Calu3 (cell line): ENCODE measurements at regions not wholly inside any gene's neighbourhood (a gene's known extent, or its start where the extent isn't known, plus 50 kb on each side); places are given as distances from the start of the nearest gene placed in this dataset.

Experiments
- BruUV-seq: library from RNA; stranded (reverse); fragments of 400-500 nt; replicated peaks from 2 replicates; lab custom pipeline; 2021; lab: Mats Ljungman, UMichigan
- CTCF ChIA-PET: fragments of 300-600 bp; sonication (Branson Sonifier 250); formaldehyde crosslinking; loops from one replicate; lab custom pipeline; 2022; ENCODE audit warnings: antibody characterized with exemption; lab: Charles Lee
- DNase-seq: peaks from one replicate; pipeline ENCODE4 v3.0.0; 2022
- H3K27ac Mint-ChIP-seq: one replicate; pipeline ENCODE4 v1.8.0; 2022; ENCODE audit warnings: mixed read lengths; ENCODE audit not compliant: unreplicated experiment
- H3K27me3 Mint-ChIP-seq: one replicate; pipeline ENCODE4 v1.8.0; 2022; ENCODE audit warnings: mixed read lengths; ENCODE audit not compliant: unreplicated experiment
- H3K36me3 Mint-ChIP-seq: one replicate; pipeline ENCODE4 v1.8.0; 2022; ENCODE audit warnings: mild to moderate bottlenecking, moderate library complexity, mixed read lengths; ENCODE audit not compliant: insufficient read depth, unreplicated experiment
- H3K4me1 Mint-ChIP-seq: one replicate; pipeline ENCODE4 v1.8.0; 2022; ENCODE audit warnings: mild to moderate bottlenecking, low read depth, mixed read lengths; ENCODE audit not compliant: unreplicated experiment
- H3K4me3 Mint-ChIP-seq: one replicate; pipeline ENCODE4 v1.8.0; 2022; ENCODE audit warnings: mild to moderate bottlenecking, low read depth, moderate library complexity, mixed read lengths; ENCODE audit not compliant: unreplicated experiment
- H3K9me3 Mint-ChIP-seq: one replicate; pipeline ENCODE4 v1.8.0; 2022; ENCODE audit warnings: low read depth, mixed read lengths; ENCODE audit not compliant: unreplicated experiment
- CTCF ChIP-seq: fragments of 200-600 bp; IDR thresholded peaks from one replicate; pipeline ENCODE4 v1.8.0; 2022; ENCODE audit warnings: antibody characterized with exemption; ENCODE audit not compliant: unreplicated experiment
- intact Hi-C: fragments of 100-400 bp; cut with micrococcal nuclease; formaldehyde crosslinking; loops from one replicate; pipeline ENCODE4 v1.10.0; 2022; ENCODE audit not compliant: unreplicated experiment

DNA sequence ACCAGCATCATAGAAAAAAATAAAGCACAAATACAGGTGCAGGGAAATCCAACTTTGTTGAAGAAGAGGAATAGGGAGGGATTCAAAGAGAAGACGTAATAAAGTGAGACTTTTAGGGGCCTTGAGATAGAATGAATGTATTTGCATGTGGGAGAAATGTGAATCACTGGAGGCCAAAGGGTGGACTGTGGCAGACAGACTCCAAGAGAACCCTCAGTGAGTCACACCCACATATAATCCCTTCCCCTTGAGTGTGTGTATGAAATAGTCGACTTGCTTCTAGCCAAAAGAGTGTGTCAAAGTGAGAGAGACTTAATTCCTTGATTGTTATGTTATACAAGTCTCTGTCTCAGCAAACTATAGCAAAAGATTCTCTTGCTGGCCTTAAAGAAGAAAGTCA, 101.3 kb upstream of the GHITM start:
- intact Hi-C loops, result no loop called here
- Mint-ChIP-seq H3K36me3 (no peaks in the 10 kb centered on the region), H3K9me3 (no peaks in the 10 kb centered on the region), H3K27me3 (peaks cover 28% of the 10 kb centered on the region), H3K27ac (no peak overlapping the region), H3K4me3 (no peak overlapping the region), H3K4me1 (no peaks in the 10 kb centered on the region)
- DNase-seq, result no peak
- CTCF ChIA-PET, result no interaction called here
- no peak for TF ChIP-seq CTCF
- no TSS peak for BruUV-seq

DNA sequence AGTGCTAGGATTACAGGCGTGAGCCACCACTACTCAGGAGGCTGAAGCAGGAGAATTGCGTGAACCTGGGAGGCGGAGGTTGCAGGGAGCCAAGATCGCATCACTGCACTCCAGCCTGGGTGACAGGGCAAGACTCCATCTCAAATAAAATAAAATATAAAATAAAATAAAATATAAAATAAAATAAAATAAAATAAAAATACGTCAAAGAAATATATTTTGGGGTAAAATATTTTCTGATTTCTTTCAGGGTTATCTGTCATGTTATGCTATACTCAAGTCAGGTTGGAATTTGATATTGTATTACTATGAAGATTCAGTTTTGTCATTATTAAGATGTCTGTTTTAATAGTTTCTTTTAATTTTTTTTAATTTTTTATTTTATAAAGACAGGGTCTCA, 99.4 kb upstream of the GHITM start:
- peaks cover 28% of the 10 kb centered on the region for H3K27me3 Mint-ChIP-seq
- no peaks in the 10 kb centered on the region for H3K36me3 Mint-ChIP-seq
- no peak overlapping the region for H3K4me3 Mint-ChIP-seq
- no peak overlapping the region for H3K27ac Mint-ChIP-seq
- no TSS peak for BruUV-seq
- intact Hi-C loops, result no loop called here
- CTCF ChIA-PET, result no interaction called here
- no peak for DNase-seq
- H3K4me1 Mint-ChIP-seq, result no peaks in the 10 kb centered on the region
- H3K9me3 Mint-ChIP-seq, result no peaks in the 10 kb centered on the region
- TF ChIP-seq CTCF, result no peak

- no TSS peak for BruUV-seq
Observed at GRCh38 chr10:84047258-84048010, 91.9 kb upstream of the GHITM start.

GRCh38 chr10:84049645-84050011, 89.7 kb upstream of the GHITM start:
- no peak for DNase-seq
- BruUV-seq, result no TSS peak
- no peak overlapping the region for H3K27ac Mint-ChIP-seq
- H3K4me1 Mint-ChIP-seq, result no peaks in the 10 kb centered on the region
- CTCF ChIA-PET, result no interaction called here
- no peak for TF ChIP-seq CTCF
- no peaks in the 10 kb centered on the region for H3K36me3 Mint-ChIP-seq
- no peaks in the 10 kb centered on the region for H3K9me3 Mint-ChIP-seq
- no peaks in the 10 kb centered on the region for H3K27me3 Mint-ChIP-seq
- no peak overlapping the region for H3K4me3 Mint-ChIP-seq
- intact Hi-C loops, result no loop called here

More at GRCh38 chr10:84047258-84048010, 91.9 kb upstream of the GHITM start:
- DNase-seq, result no peak
- no peaks in the 10 kb centered on the region for H3K27me3 Mint-ChIP-seq
- no peaks in the 10 kb centered on the region for H3K4me1 Mint-ChIP-seq
- H3K4me3 Mint-ChIP-seq, result no peak overlapping the region
- CTCF ChIA-PET, result no interaction called here
- no peaks in the 10 kb centered on the region for H3K9me3 Mint-ChIP-seq
- no peak for TF ChIP-seq CTCF
- no peaks in the 10 kb centered on the region for H3K36me3 Mint-ChIP-seq
- H3K27ac Mint-ChIP-seq, result no peak overlapping the region
- intact Hi-C loops, result no loop called here
